ENCODE measurements at regions not wholly inside any gene's neighbourhood (a gene's known extent, or its start where the extent isn't known, plus 50 kb on each side); places are given as distances from the start of the nearest gene placed in this dataset.

GRCh38 chr4:13137390-13137789 is 346.8 kb downstream of the RAB28 start:
- no peaks in the 10 kb centered on the region for H3K79me2 ChIP-seq (ENCODE audit: insufficient read depth)
- POLR2A ChIA-PET: no interaction called here
- no peaks in the 10 kb centered on the region for H3K36me3 ChIP-seq (replicated peaks in 1 of 2; ENCODE audit: control insufficient read depth in 1 of 2, insufficient read depth in 2 of 2, low read length in 1 of 2)
- no peak overlapping the region for H3K27ac ChIP-seq (ENCODE audit: low read depth in 2 of 2, low read length in 1 of 2)
- H3K9me2 ChIP-seq: no peaks in the 10 kb centered on the region
- H3K4me2 ChIP-seq: no peak overlapping the region
- WGBS (ENCODE audit: low lambda C conversion rate): 2% methylated on average over 2 of the region's 2 CpGs
- H3K9ac ChIP-seq: no peak overlapping the region
- no peaks in the 10 kb centered on the region for H4K20me1 ChIP-seq (ENCODE audit: insufficient read depth)
- no peak for DNase-seq
- peaks cover 0 to 2% of the 10 kb centered on the region in 2 experiments; a peak in 1 of 4 replicates for H3K4me1 ChIP-seq (ENCODE audit: control insufficient read depth in 1 of 2, insufficient read depth in 2 of 2, low read depth in 1 of 2, low read length in 1 of 2)
- H3F3A ChIP-seq (replicated peaks; ENCODE audit: insufficient read depth): no peaks in the 10 kb centered on the region
- CTCF ChIA-PET: no interaction called here
- H3K4me3 ChIP-seq (ENCODE audit: low read depth in 2 of 2, low read length in 1 of 2): no peak overlapping the region
- H3K27me3 ChIP-seq (ENCODE audit: insufficient read depth): no peaks in the 10 kb centered on the region
- no peaks in the 10 kb centered on the region for H3K9me3 ChIP-seq
- no peak overlapping the region for H2AFZ ChIP-seq (ENCODE audit: low read depth)
- TF ChIP-seq ZBTB33 (IDR thresholded peaks at IDR 0.05; ENCODE audit: borderline replicate concordance, low read depth): no peak
- no peak for TF ChIP-seq RXRA (IDR thresholded peaks at IDR 0.05; ENCODE audit: borderline replicate concordance, low read depth)
- TF ChIP-seq RFX5 (IDR thresholded peaks at IDR 0.05; ENCODE audit: low read length): no peak
- TF ChIP-seq FOXM1 (IDR thresholded peaks at IDR 0.05; ENCODE audit: low read depth): no peak
- no peak for TF ChIP-seq MAX (IDR thresholded peaks at IDR 0.05; ENCODE audit: low read depth)

- ChIA-PET POLR2A (no interaction called here), CTCF (interaction anchor here (1.5 kb wide), 1 partner anchor 9 kb away, joined by 3 read pairs; no protein-coding TSS in a partner anchor)
- 0% methylated on average over 1 of the region's 4 CpGs for WGBS (ENCODE audit: low lambda C conversion rate)
- Histone ChIP-seq H3K27ac (ENCODE audit: low read depth in 2 of 2, low read length in 1 of 2) (no peak overlapping the region), H3K27me3 (ENCODE audit: insufficient read depth) (no peaks in the 10 kb centered on the region), H2AFZ (ENCODE audit: low read depth) (no peak overlapping the region), H3K9ac (no peak overlapping the region), H3K9me2 (no peaks in the 10 kb centered on the region), H3K79me2 (ENCODE audit: insufficient read depth) (no peaks in the 10 kb centered on the region), H3K9me3 (no peaks in the 10 kb centered on the region), H3F3A (replicated peaks; ENCODE audit: insufficient read depth) (no peaks in the 10 kb centered on the region), H3K4me2 (no peak overlapping the region), H3K4me1 (ENCODE audit: control insufficient read depth in 1 of 2, insufficient read depth in 2 of 2, low read depth in 1 of 2, low read length in 1 of 2) (no peaks in the 10 kb centered on the region), H3K4me3 (ENCODE audit: low read depth in 2 of 2, low read length in 1 of 2) (no peak overlapping the region), H3K36me3 (replicated peaks in 1 of 2; ENCODE audit: control insufficient read depth in 1 of 2, insufficient read depth in 2 of 2, low read length in 1 of 2) (no peaks in the 10 kb centered on the region), H4K20me1 (ENCODE audit: insufficient read depth) (no peaks in the 10 kb centered on the region)
- DNase-seq: no peak
- TF ChIP-seq IRF3 (IDR thresholded peaks at IDR 0.05; ENCODE audit: low read depth, low read length): no peak
- TF ChIP-seq SMC3 (IDR thresholded peaks at IDR 0.05; ENCODE audit: low read depth, low read length): no peak
- no peak for TF ChIP-seq CHD2 (IDR thresholded peaks at IDR 0.05; ENCODE audit: low read length, partially characterized antibody)
- TF ChIP-seq FOSL2 (IDR thresholded peaks at IDR 0.05; ENCODE audit: borderline replicate concordance, low read depth): no peak
- TF ChIP-seq NFIC (IDR thresholded peaks at IDR 0.05; ENCODE audit: borderline replicate concordance): no peak
- TF ChIP-seq FOXJ3 (CRISPR knock-in tag; IDR thresholded peaks at IDR 0.05): no peak
- no peak for TF ChIP-seq RFX5 (IDR thresholded peaks at IDR 0.05; ENCODE audit: low read length)
- no peak for TF ChIP-seq FOXM1 (IDR thresholded peaks at IDR 0.05; ENCODE audit: low read depth)
- no peak for TF ChIP-seq MAX (IDR thresholded peaks at IDR 0.05; ENCODE audit: low read depth)
- no peak for TF ChIP-seq RAD21 (IDR thresholded peaks at IDR 0.05; ENCODE audit: low read length)
- TF ChIP-seq MXI1 (IDR thresholded peaks at IDR 0.05; ENCODE audit: low read depth, low read length): no peak
- no peak for TF ChIP-seq NRF1 (IDR thresholded peaks at IDR 0.05; ENCODE audit: low read depth, low read length)
- TF ChIP-seq TEAD4 (IDR thresholded peaks at IDR 0.05; ENCODE audit: borderline replicate concordance, insufficient read depth): no peak
- no peak for TF ChIP-seq RXRA (IDR thresholded peaks at IDR 0.05; ENCODE audit: borderline replicate concordance, low read depth)
- TF ChIP-seq JUND (IDR thresholded peaks at IDR 0.05): no peak
- TF ChIP-seq EP300 (IDR thresholded peaks at IDR 0.05; ENCODE audit: borderline replicate concordance in 1 of 2, low read depth in 1 of 2, low read length in 1 of 2): no peak
- TF ChIP-seq EZH2phosphoT487 (IDR thresholded peaks at IDR 0.05; ENCODE audit: borderline replicate concordance, low read depth): no peak
- TF ChIP-seq REST (IDR thresholded peaks at IDR 0.05; ENCODE audit: low read depth, low read length): no peak
These were observed 350.4 kb downstream of the RAB28 start for GRCh38 chr4:13133700-13134099.
